CD4-positive, alpha-beta T cell treated with Interleukin-4 for 4 hours (primary cell): ENCODE measurements at regions not wholly inside any gene's neighbourhood (a gene's known extent, or its start where the extent isn't known, plus 50 kb on each side); places are given as distances from the start of the nearest gene placed in this dataset.
A peak's percentile ranks its signal among the peaks of the same experiment; 100 is the strongest.

Experiments
- DNase-seq: peaks from one replicate; pipeline ENCODE4 v3.0.0-alpha.2; 2020

DNA sequence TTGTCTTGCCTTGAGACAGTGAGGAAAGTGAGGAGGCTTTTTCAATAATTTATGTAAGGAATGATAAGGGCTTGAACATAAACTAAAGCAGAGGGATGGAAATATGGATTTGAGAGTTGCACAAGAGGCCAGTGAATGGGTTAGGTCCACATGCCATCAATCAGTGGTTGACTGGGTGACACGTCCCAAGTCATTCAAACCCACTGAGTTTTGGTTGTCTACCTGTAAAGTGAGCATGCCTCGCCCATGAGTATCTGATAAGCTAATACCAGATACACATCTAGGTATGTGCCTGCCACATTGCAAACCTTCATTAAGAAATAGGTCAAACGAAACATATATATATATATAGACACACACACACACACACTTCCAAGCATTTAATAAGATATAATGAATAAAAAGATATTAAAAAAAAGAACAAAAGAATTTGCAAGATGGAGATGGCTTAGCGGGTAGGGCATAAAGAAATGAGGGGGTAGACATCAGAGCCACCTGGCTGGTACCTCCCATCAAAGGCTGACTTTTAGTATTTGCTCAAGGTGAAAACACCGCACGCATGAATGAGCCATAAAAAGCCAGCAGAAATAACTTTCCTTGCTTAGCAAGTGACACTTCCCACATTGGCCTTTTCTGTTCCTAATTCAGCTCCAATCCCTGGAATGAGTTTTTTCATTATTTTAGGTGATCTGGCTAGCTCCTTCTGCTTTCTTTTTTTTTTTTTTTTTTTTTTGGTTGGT is 109.1 kb upstream of the GGTLC1 start:
- no peak for DNase-seq

DNA sequence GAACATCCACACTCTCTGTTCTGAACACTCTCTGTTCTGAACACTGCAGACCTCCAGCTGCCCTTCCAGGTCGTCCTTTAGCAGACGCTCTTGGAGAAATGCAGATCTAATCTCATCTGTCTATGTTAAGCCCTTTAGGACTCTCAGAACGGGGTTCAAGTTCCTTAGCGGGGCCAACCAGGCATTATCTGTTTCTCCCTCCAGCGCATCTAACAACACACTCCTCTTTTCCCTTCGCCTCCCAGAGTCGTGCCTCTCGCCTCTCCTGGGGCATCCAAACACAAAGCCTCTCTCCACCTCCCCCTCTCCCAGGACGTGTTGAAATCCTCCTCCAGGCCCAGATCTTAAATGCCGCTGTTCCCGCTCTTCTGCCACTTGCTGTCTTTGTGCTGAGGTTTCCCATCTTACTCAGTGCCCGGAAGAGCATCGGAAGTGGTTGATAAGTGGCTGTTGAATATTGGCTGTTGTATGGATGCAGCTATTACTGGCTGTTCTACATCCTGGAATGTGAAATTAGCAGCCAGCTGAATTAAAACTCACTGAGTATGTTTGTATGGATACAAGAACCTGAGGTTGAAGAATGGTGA is 108.4 kb upstream of the GGTLC1 start:
- DNase-seq: no peak

GRCh38 chr20:24096264-24096663 is 107.7 kb upstream of the GGTLC1 start:
- DNase-seq: no peak

DNA sequence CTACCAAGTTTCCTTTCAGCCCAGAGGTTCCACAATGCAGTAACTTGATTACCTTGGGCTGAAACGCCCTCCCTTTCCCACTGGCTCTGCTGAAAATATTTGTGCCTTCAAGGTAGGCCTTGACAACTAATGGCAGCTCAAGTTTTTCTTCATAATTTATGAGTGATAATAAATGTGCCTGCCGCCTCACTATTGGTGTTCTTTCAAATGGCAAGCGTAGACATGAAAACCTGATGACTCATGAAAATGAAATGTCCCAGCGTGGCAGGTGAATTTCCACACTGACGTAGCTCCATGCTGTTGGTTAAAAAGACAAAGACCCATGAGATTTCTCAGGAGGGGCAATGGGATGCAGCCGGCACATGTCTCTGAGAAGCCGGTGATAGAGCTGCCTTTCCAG is 107.2 kb upstream of the GGTLC1 start:
- no peak for DNase-seq

DNA sequence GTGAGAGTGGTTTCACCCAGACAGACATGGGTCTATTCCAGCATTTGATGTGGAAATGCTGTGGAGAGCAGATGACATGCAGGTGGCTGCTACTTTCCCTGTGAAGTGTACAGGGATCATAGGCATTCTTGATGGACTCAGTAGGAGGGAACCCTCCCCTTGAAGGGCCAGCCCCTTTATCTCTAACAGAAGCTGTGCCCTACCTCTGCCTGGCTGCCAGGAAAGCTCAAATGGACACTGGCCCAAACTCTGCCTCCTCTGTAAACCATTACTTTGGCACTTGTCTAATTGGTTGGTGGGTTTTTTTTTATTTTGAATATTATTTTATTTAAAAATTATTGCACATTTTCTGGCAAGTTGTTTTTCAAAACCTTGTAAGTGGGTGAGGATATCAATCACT is 106.7 kb upstream of the GGTLC1 start:
- no peak for DNase-seq

GRCh38 chr20:24089576-24089975 is 101.0 kb upstream of the GGTLC1 start:
- DNase-seq: no peak

GRCh38 chr20:24086121-24086520 is 97.5 kb upstream of the GGTLC1 start:
- DNase-seq: no peak

GRCh38 chr20:24084281-24084680 is 95.7 kb upstream of the GGTLC1 start:
- no peak for DNase-seq

DNA sequence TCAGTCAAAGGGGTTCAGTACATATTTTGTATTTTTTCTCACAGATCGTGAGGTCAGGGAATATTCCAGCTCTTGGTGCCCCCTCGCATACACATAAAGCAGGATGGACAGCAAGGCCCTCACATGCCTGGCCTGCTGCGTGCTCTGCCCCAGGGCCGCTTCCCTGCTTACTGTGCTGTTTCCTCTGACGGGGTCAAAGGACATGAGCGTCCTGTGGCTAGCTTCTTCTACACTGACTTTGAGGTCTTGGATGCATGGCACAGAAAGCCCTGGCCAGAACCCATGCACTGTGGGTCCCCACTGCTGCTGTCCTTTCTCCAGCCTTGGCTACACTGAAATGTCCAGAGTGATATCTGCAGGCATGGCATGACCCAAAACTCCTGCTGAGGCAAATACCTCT is 92.5 kb upstream of the GGTLC1 start:
- DNase-seq: no peak

GRCh38 chr20:24079661-24080412 is 91.3 kb upstream of the GGTLC1 start:
- DNase-seq: no peak

GRCh38 chr20:24077145-24077544 is 88.6 kb upstream of the GGTLC1 start:
- no peak for DNase-seq

DNA sequence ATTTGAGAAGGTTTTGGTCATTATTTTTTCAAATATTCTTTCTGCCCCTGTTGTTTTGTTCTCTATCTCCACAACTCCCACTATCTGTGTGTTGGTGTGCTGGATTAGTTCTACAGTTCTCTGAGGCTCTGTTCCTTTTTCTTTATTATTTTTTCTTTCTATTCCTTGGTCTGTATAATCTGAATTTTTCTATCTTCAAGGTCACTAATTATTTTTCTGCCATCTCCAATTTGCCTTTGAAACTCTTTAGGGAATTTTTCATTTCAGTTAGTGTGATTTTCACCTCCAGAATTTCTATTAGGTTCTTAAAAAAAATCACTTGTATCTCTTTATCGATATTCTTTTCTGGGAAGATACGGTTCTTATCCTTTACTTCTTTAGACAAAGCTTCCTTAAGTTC is 82.1 kb upstream of the GGTLC1 start:
- DNase-seq: no peak

DNA sequence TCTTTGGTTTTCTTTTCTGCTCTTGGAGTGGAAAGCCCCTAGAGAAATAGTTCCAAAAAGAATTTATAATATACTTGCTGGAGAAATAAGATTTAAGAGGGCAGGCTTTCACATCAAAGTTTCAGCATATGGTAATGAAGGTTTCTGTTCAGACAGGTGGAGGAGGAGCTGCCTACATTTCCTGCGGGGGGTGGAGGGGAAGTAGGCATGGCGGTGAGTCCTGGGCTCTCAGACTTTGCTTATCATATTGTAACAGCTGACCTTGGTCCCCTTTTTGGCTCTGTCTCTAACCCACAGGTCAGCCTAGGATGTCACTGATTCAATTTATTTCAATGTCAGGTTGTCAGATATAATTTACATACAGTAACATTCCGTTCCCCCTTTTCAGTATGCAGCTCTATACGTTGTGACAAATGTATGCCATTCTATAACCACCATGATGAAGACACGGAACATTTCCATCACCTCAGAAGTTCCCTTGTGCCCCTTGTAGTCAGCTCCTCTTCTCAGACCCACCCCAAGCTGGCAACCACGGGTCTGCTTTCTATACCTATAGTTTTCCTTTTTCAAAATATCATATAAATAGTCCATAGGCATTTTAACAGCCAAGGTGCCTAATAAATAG is 77.6 kb upstream of the GGTLC1 start:
- peak; percentile 9 for DNase-seq

GRCh38 chr20:24064915-24065314 is 76.3 kb upstream of the GGTLC1 start:
- no peak for DNase-seq

DNA sequence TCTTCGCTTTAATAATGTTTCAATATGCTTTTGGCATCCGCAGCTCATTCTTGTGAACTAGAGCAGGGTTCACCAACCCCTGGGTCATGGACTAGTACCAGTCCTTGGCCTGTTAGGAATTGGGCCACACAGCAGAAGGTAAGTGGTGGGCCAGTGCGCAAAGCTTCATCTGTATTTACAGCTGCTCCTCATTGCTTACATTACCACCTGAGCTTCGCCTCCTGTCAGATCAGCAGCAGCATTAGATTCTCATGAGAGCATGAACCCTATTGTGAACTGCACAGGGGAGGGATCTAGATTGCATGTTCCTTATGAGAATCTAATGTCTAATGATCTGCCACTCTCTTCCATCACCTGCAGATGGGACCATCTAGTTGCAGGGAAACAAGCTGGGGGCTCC is 75.5 kb upstream of the GGTLC1 start:
- no peak for DNase-seq

GRCh38 chr20:24063100-24063499 is 74.5 kb upstream of the GGTLC1 start:
- no peak for DNase-seq

GRCh38 chr20:24060851-24061590 is 72.4 kb upstream of the GGTLC1 start:
- DNase-seq: no peak

GRCh38 chr20:24059174-24059573 is 70.6 kb upstream of the GGTLC1 start:
- no peak for DNase-seq

DNA sequence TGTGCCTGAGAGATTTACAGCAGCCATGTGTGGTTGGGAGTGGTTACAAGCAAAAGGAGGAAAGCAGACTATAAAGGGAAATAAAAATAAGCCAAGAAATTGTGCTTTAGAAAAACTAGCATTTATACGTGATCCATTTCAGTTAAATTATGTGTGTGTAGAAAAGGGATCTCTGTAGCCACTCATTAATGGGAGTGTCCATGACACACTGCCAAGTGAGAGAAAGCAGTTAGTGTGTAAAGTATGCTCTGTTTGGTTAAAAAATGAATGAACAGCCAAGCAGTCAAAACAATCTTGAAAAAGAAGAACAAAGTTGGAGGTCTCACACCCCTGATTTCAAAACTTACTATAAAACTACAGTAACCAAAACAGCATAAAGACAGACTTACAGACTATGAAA is 67.9 kb upstream of the GGTLC1 start:
- no peak for DNase-seq

DNA sequence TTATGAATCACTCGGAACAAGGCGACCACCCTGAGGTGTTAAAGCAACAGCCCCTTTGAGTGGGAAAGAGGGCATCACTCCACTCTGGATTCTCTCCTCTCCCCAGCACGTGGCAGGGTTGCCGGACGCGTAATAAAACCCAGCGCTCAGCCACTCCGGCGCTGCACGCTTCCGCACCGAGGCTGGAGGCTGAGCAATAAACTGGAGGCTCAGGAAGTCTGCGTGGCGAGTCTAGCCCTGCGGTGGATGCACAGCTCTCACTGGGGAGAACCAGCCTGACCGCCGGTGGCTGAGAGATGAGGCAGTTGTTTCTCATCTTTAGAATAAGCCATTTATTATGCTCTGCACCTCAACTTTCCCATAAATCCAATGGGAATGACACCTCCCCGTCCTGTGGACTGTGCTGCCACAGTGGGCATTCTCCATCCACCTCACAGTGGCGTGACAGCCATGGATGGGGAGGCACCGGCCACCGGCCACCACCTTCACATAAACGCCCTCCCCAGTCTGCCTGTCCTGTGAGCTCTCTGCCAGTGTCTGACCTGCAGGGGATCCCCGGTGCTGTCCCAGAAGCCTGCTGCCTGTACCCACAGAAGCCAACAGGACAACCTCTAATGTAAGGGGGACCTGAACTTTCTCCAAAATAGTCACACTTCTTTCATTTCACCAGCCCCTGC is 64.2 kb upstream of the GGTLC1 start:
- no peak for DNase-seq

- peak; percentile 45 for DNase-seq
These were observed 62.6 kb upstream of the GGTLC1 start for GRCh38 chr20:24051160-24051559.

DNA sequence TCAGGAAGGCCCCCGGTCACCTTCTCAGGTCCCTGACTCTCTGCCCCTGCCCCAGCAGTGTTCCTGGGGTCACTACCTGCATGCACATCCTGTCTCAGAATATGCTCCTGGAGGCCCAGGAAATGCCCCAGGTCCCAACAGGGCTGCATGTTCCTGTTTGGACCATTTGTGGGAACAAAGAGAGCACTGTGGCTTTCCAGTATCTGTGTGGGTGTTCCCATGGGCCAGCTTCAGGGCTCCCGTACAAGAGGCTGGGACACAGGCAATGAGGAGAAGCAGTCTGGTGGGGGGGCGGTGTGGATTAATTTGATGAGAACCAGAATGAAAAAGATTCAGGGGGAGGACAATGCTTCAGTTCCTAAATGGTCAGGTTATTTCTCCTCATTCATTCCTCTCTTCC is 61.5 kb upstream of the GGTLC1 start:
- DNase-seq: no peak
